Neural progenitor cell (in vitro differentiated cells): ENCODE measurements at regions not wholly inside any gene's neighbourhood (a gene's known extent, or its start where the extent isn't known, plus 50 kb on each side); places are given as distances from the start of the nearest gene placed in this dataset.

Experiments
- DNase-seq: peaks from one replicate; pipeline ENCODE4 v3.0.0-alpha.2; 2016; ENCODE audit warnings: low spot score
- H2AFZ ChIP-seq: fragments of 200-600 bp; sonication (generic); replicated peaks from 2 replicates; pipeline ENCODE4 v1.6.1; 2016; ENCODE audit warnings: antibody characterized with exemption
- H3F3A ChIP-seq: fragments of 200-600 bp; sonication (generic); 2 replicates; pipeline ENCODE4 v1.6.1; 2016; ENCODE audit warnings: antibody characterized with exemption, low read depth
- H3K27ac ChIP-seq: fragments of 200-600 bp; sonication (generic); 2 replicates; pipeline ENCODE4 v1.5.1; 2016; ENCODE audit warnings: mild to moderate bottlenecking
- H3K27me3 ChIP-seq: fragments of 200-600 bp; sonication (generic); 2 replicates; pipeline ENCODE4 v1.6.1; 2016; ENCODE audit warnings: mild to moderate bottlenecking, moderate library complexity
- H3K36me3 ChIP-seq: fragments of 200-600 bp; sonication (generic); 2 replicates; pipeline ENCODE4 v1.5.1; 2016
- H3K4me1 ChIP-seq: fragments of 200-600 bp; sonication (generic); 2 replicates; pipeline ENCODE4 v1.6.1; 2016; ENCODE audit warnings: mixed run types
- H3K4me2 ChIP-seq: fragments of 200-600 bp; sonication (generic); 2 replicates; pipeline ENCODE4 v1.6.1; 2016
- H3K4me3 ChIP-seq: fragments of 200-600 bp; sonication (generic); 2 replicates; pipeline ENCODE4 v1.5.1; 2016
- H3K79me2 ChIP-seq: fragments of 200-600 bp; sonication (generic); 2 replicates; pipeline ENCODE4 v1.6.1; 2016; ENCODE audit warnings: low read depth
- H3K9ac ChIP-seq: fragments of 200-600 bp; sonication (generic); 2 replicates; pipeline ENCODE4 v1.6.1; 2016
- H3K9me3 ChIP-seq: fragments of 200-600 bp; sonication (generic); 2 replicates; pipeline ENCODE4 v1.5.1; 2016; ENCODE audit warnings: low read depth
- H4K20me1 ChIP-seq: fragments of 200-600 bp; sonication (generic); 2 replicates; pipeline ENCODE4 v1.6.1; 2016; ENCODE audit warnings: low read depth
- H3K27ac Mint-ChIP-seq: 3 replicates; pipeline ENCODE4 v1.8.0; 2021; ENCODE audit warnings: mixed read lengths
- H3K27me3 Mint-ChIP-seq: 2 replicates; pipeline ENCODE4 v1.8.0; 2022; ENCODE audit warnings: low read depth, mild to moderate bottlenecking, inconsistent platforms, moderate library complexity, mixed read lengths; ENCODE audit not compliant: insufficient read depth
- H3K36me3 Mint-ChIP-seq: 3 replicates; pipeline ENCODE4 v1.8.0; 2021; ENCODE audit warnings: mixed read lengths
- H3K4me1 Mint-ChIP-seq: 3 replicates; pipeline ENCODE4 v1.8.0; 2021; ENCODE audit warnings: mixed read lengths
- H3K4me3 Mint-ChIP-seq: 3 replicates; pipeline ENCODE4 v1.8.0; 2021; ENCODE audit warnings: mild to moderate bottlenecking, moderate library complexity, mixed read lengths
- H3K9me3 Mint-ChIP-seq: 3 replicates; pipeline ENCODE4 v1.8.0; 2020; ENCODE audit warnings: mixed read lengths
- EZH2 ChIP-seq: fragments of 200-600 bp; sonication (generic); IDR thresholded peaks from 2 replicates; pipeline ENCODE4 v1.6.1; 2017; ENCODE audit warnings: antibody characterized with exemption, mild to moderate bottlenecking, moderate library complexity
- EZH2phosphoT487 ChIP-seq: fragments of 200-600 bp; sonication (generic); IDR thresholded peaks from 2 replicates; pipeline ENCODE4 v1.6.1; 2017; ENCODE audit warnings: antibody characterized with exemption
- TF ChIP-seq, protein P1 (sequence below): fragments of 200-600 bp; sonication (generic); IDR thresholded peaks from 2 replicates; pipeline ENCODE4 v1.5.1; 2017; ENCODE audit warnings: antibody characterized with exemption, mild to moderate bottlenecking

- Mint-ChIP-seq H3K27ac (no peak overlapping the region), H3K27me3 (peaks cover 10% of the 10 kb centered on the region), H3K4me3 (no peak overlapping the region), H3K4me1 (peaks cover 28% of the 10 kb centered on the region), H3K36me3 (no peaks in the 10 kb centered on the region), H3K9me3 (no peaks in the 10 kb centered on the region)
- H4K20me1 ChIP-seq = no peaks in the 10 kb centered on the region
- no peaks in the 10 kb centered on the region for H3K9me3 ChIP-seq
- H3K27ac ChIP-seq = no peak overlapping the region
- no peaks in the 10 kb centered on the region for H3K27me3 ChIP-seq
- no peak for DNase-seq
- peaks cover 10% of the 10 kb centered on the region for H3K4me1 ChIP-seq
- no peak overlapping the region for H3K4me2 ChIP-seq
- H3K79me2 ChIP-seq = no peaks in the 10 kb centered on the region
- no peak overlapping the region for H2AFZ ChIP-seq
- no peaks in the 10 kb centered on the region for H3K36me3 ChIP-seq
- no peaks in the 10 kb centered on the region for H3F3A ChIP-seq
- TF ChIP-seq, protein P1, sequence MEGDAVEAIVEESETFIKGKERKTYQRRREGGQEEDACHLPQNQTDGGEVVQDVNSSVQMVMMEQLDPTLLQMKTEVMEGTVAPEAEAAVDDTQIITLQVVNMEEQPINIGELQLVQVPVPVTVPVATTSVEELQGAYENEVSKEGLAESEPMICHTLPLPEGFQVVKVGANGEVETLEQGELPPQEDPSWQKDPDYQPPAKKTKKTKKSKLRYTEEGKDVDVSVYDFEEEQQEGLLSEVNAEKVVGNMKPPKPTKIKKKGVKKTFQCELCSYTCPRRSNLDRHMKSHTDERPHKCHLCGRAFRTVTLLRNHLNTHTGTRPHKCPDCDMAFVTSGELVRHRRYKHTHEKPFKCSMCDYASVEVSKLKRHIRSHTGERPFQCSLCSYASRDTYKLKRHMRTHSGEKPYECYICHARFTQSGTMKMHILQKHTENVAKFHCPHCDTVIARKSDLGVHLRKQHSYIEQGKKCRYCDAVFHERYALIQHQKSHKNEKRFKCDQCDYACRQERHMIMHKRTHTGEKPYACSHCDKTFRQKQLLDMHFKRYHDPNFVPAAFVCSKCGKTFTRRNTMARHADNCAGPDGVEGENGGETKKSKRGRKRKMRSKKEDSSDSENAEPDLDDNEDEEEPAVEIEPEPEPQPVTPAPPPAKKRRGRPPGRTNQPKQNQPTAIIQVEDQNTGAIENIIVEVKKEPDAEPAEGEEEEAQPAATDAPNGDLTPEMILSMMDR = no peak
- TF ChIP-seq EZH2 (no peak), EZH2phosphoT487 (no peak)
- no peak overlapping the region for H3K4me3 ChIP-seq
- H3K9ac ChIP-seq = no peak overlapping the region
Measured at GRCh38 chr5:173736923-173737412, 120.5 kb upstream of the BOD1 start.

GRCh38 chr5:173739741-173740140 lies 123.3 kb upstream of the BOD1 start:
- no peaks in the 10 kb centered on the region for H3K36me3 Mint-ChIP-seq
- Histone ChIP-seq H3K36me3 (no peaks in the 10 kb centered on the region), H3K27me3 (no peaks in the 10 kb centered on the region), H4K20me1 (no peaks in the 10 kb centered on the region), H3K4me3 (no peak overlapping the region), H3K9me3 (no peaks in the 10 kb centered on the region), H3K4me1 (peaks cover 17% of the 10 kb centered on the region), H2AFZ (no peak overlapping the region), H3K9ac (no peak overlapping the region), H3K27ac (no peak overlapping the region), H3K4me2 (no peak overlapping the region), H3K79me2 (no peaks in the 10 kb centered on the region), H3F3A (peaks cover 2% of the 10 kb centered on the region)
- H3K4me3 Mint-ChIP-seq = no peak overlapping the region
- H3K4me1 Mint-ChIP-seq = peaks cover 31% of the 10 kb centered on the region
- H3K9me3 Mint-ChIP-seq = no peaks in the 10 kb centered on the region
- H3K27me3 Mint-ChIP-seq = peaks cover 9% of the 10 kb centered on the region
- TF ChIP-seq EZH2phosphoT487 (no peak), EZH2 (no peak)
- TF ChIP-seq, protein P1 = no peak
- DNase-seq = no peak
- no peak overlapping the region for H3K27ac Mint-ChIP-seq

GRCh38 chr5:173740400-173740799 lies 124.0 kb upstream of the BOD1 start:
- no peak overlapping the region for H3K4me2 ChIP-seq
- Mint-ChIP-seq H3K36me3 (no peaks in the 10 kb centered on the region), H3K27ac (peak overlapping the region; percentile 57)

More at GRCh38 chr5:173740400-173740799, 124.0 kb upstream of the BOD1 start:
- Mint-ChIP-seq H3K4me1 (peaks cover 31% of the 10 kb centered on the region), H3K27me3 (peaks cover 4% of the 10 kb centered on the region), H3K9me3 (no peaks in the 10 kb centered on the region), H3K4me3 (no peak overlapping the region)
- H3K9ac ChIP-seq = no peak overlapping the region
- no peak overlapping the region for H2AFZ ChIP-seq
- no peak overlapping the region for H3K4me3 ChIP-seq
- H3K79me2 ChIP-seq = no peaks in the 10 kb centered on the region
- no peak for TF ChIP-seq EZH2
- TF ChIP-seq, protein P1 = no peak
- no peak for TF ChIP-seq EZH2phosphoT487
- H4K20me1 ChIP-seq = no peaks in the 10 kb centered on the region
- no peaks in the 10 kb centered on the region for H3K9me3 ChIP-seq
- H3K27ac ChIP-seq = no peak overlapping the region
- no peaks in the 10 kb centered on the region for H3K27me3 ChIP-seq
- peaks cover 17% of the 10 kb centered on the region for H3K4me1 ChIP-seq
- no peaks in the 10 kb centered on the region for H3K36me3 ChIP-seq
- H3F3A ChIP-seq = peaks cover 9% of the 10 kb centered on the region
- no peak for DNase-seq
